ENCODE measurements at regions not wholly inside any gene's neighbourhood (a gene's known extent, or its start where the extent isn't known, plus 50 kb on each side); places are given as distances from the start of the nearest gene placed in this dataset.
"Not testable (repeated sequence)": the region's sequence is repeated elsewhere in the genome, so short reads cannot be mapped to it uniquely, and the experiment has no call there.

GRCh38 chr11:13184295-13184794 lies 93.2 kb upstream of the BMAL1 start:
- Histone ChIP-seq H3K4me1 (ENCODE audit: insufficient read depth, low read length) (no peaks in the 10 kb centered on the region), H3K9ac (ENCODE audit: low read depth, low read length) (no peak overlapping the region), H3K4me3 (ENCODE audit: low read length) (no peak overlapping the region), H3K9me3 (ENCODE audit: insufficient read depth, low read depth, low read length) (peaks cover 24% of the 10 kb centered on the region), H3K27me3 (ENCODE audit: insufficient read depth, low read length) (no peaks in the 10 kb centered on the region), H3K36me3 (ENCODE audit: insufficient read depth, low read length) (no peaks in the 10 kb centered on the region), H3K27ac (ENCODE audit: low read depth, low read length) (no peak overlapping the region)
- 81% methylated on average over 9 of the region's 9 CpGs for WGBS

GRCh38 chr11:13188179-13188578 lies 89.4 kb upstream of the BMAL1 start:
- H3K27ac ChIP-seq (ENCODE audit: low read depth, low read length): no peak overlapping the region
- no peak overlapping the region for H3K9ac ChIP-seq (ENCODE audit: low read depth, low read length)
- no peaks in the 10 kb centered on the region for H3K36me3 ChIP-seq (ENCODE audit: insufficient read depth, low read length)
- H3K4me1 ChIP-seq (ENCODE audit: insufficient read depth, low read length): no peaks in the 10 kb centered on the region
- H3K9me3 ChIP-seq (ENCODE audit: insufficient read depth, low read depth, low read length): peaks cover 49% of the 10 kb centered on the region
- H3K27me3 ChIP-seq (ENCODE audit: insufficient read depth, low read length): no peaks in the 10 kb centered on the region
- no peak overlapping the region for H3K4me3 ChIP-seq (ENCODE audit: low read length)

- 82% methylated on average over 3 of the region's 4 CpGs for WGBS
- no peaks in the 10 kb centered on the region for H3K4me1 ChIP-seq (ENCODE audit: insufficient read depth, low read length)
- H3K4me3 ChIP-seq (ENCODE audit: low read length): no peak overlapping the region
- no peak overlapping the region for H3K9ac ChIP-seq (ENCODE audit: low read depth, low read length)
- H3K27me3 ChIP-seq (ENCODE audit: insufficient read depth, low read length): no peaks in the 10 kb centered on the region
- peaks cover 49% of the 10 kb centered on the region for H3K9me3 ChIP-seq (ENCODE audit: insufficient read depth, low read depth, low read length)
- no peak overlapping the region for H3K27ac ChIP-seq (ENCODE audit: low read depth, low read length)
- H3K36me3 ChIP-seq (ENCODE audit: insufficient read depth, low read length): no peaks in the 10 kb centered on the region
These were observed 87.8 kb upstream of the BMAL1 start for GRCh38 chr11:13189561-13190426.

- Histone ChIP-seq H3K9me3 (ENCODE audit: insufficient read depth, low read depth, low read length) (peaks cover 36% of the 10 kb centered on the region), H3K4me3 (ENCODE audit: low read length) (no peak overlapping the region), H3K36me3 (ENCODE audit: insufficient read depth, low read length) (no peaks in the 10 kb centered on the region), H3K4me1 (ENCODE audit: insufficient read depth, low read length) (no peaks in the 10 kb centered on the region), H3K27ac (ENCODE audit: low read depth, low read length) (no peak overlapping the region), H3K9ac (ENCODE audit: low read depth, low read length) (no peak overlapping the region), H3K27me3 (ENCODE audit: insufficient read depth, low read length) (no peaks in the 10 kb centered on the region)
- WGBS: 82% methylated on average over 4 of the region's 4 CpGs
These were observed 84.0 kb upstream of the BMAL1 start for GRCh38 chr11:13193613-13194012.

GRCh38 chr11:13197374-13197773 lies 80.2 kb upstream of the BMAL1 start:
- not testable (repeated sequence) for H3K4me1 ChIP-seq (ENCODE audit: insufficient read depth, low read length); H3K4me3 ChIP-seq (ENCODE audit: low read length); H3K36me3 ChIP-seq (ENCODE audit: insufficient read depth, low read length); H3K27me3 ChIP-seq (ENCODE audit: insufficient read depth, low read length); H3K9ac ChIP-seq (ENCODE audit: low read depth, low read length); H3K27ac ChIP-seq (ENCODE audit: low read depth, low read length)
- H3K9me3 ChIP-seq (ENCODE audit: insufficient read depth, low read depth, low read length): peaks cover 11% of the 10 kb centered on the region; the same call in 1 of the 2 replicates
- WGBS: 40% methylated on average over 1 of the region's 1 CpG

- Histone ChIP-seq H3K4me1 (ENCODE audit: insufficient read depth, low read length) (peaks cover 29% of the 10 kb centered on the region), H3K4me3 (ENCODE audit: low read length) (no peak overlapping the region), H3K27me3 (ENCODE audit: insufficient read depth, low read length) (no peaks in the 10 kb centered on the region), H3K9me3 (ENCODE audit: insufficient read depth, low read depth, low read length) (peaks cover 4% of the 10 kb centered on the region; the same call in 1 of the 2 replicates), H3K36me3 (ENCODE audit: insufficient read depth, low read length) (no peaks in the 10 kb centered on the region), H3K27ac (ENCODE audit: low read depth, low read length) (no peak overlapping the region), H3K9ac (ENCODE audit: low read depth, low read length) (no peak overlapping the region)
- WGBS: 75% methylated on average over 4 of the region's 4 CpGs
These were observed 72.1 kb upstream of the BMAL1 start for GRCh38 chr11:13205486-13205885.

GRCh38 chr11:13206086-13206640 lies 71.4 kb upstream of the BMAL1 start:
- no peak overlapping the region for H3K27ac ChIP-seq (ENCODE audit: low read depth, low read length)
- H3K4me3 ChIP-seq (ENCODE audit: low read length): no peak overlapping the region
- no peaks in the 10 kb centered on the region for H3K27me3 ChIP-seq (ENCODE audit: insufficient read depth, low read length)
- no peak overlapping the region for H3K9ac ChIP-seq (ENCODE audit: low read depth, low read length)
- H3K9me3 ChIP-seq (ENCODE audit: insufficient read depth, low read depth, low read length): peaks cover 2% of the 10 kb centered on the region; the same call in 1 of the 2 replicates
- no peaks in the 10 kb centered on the region for H3K36me3 ChIP-seq (ENCODE audit: insufficient read depth, low read length)
- WGBS: 48% methylated on average over 4 of the region's 6 CpGs
- H3K4me1 ChIP-seq (ENCODE audit: insufficient read depth, low read length): peaks cover 29% of the 10 kb centered on the region

- H3K9ac ChIP-seq (ENCODE audit: low read depth, low read length): no peak overlapping the region
- no peaks in the 10 kb centered on the region for H3K36me3 ChIP-seq (ENCODE audit: insufficient read depth, low read length)
- no peaks in the 10 kb centered on the region for H3K9me3 ChIP-seq (ENCODE audit: insufficient read depth, low read depth, low read length)
- 54% methylated on average over 3 of the region's 3 CpGs for WGBS
- no peak overlapping the region for H3K4me3 ChIP-seq (ENCODE audit: low read length)
- peaks cover 29% of the 10 kb centered on the region for H3K4me1 ChIP-seq (ENCODE audit: insufficient read depth, low read length)
- no peaks in the 10 kb centered on the region for H3K27me3 ChIP-seq (ENCODE audit: insufficient read depth, low read length)
- no peak overlapping the region for H3K27ac ChIP-seq (ENCODE audit: low read depth, low read length)
These were observed 70.3 kb upstream of the BMAL1 start for GRCh38 chr11:13207270-13207664.

GRCh38 chr11:13207665-13208594 lies 69.7 kb upstream of the BMAL1 start:
- 49% methylated on average over 16 of the region's 16 CpGs for WGBS
- Histone ChIP-seq H3K4me3 (ENCODE audit: low read length) (peak overlapping the region; percentile 23; the same call in 1 of the 2 replicates), H3K27ac (ENCODE audit: low read depth, low read length) (peak overlapping the region; percentile 26; the same call in 1 of the 2 replicates), H3K9ac (ENCODE audit: low read depth, low read length) (peak overlapping the region; percentile 52), H3K4me1 (ENCODE audit: insufficient read depth, low read length) (peaks cover 29% of the 10 kb centered on the region), H3K9me3 (ENCODE audit: insufficient read depth, low read depth, low read length) (no peaks in the 10 kb centered on the region), H3K36me3 (ENCODE audit: insufficient read depth, low read length) (no peaks in the 10 kb centered on the region), H3K27me3 (ENCODE audit: insufficient read depth, low read length) (no peaks in the 10 kb centered on the region)

GRCh38 chr11:13208921-13209320 lies 68.7 kb upstream of the BMAL1 start:
- H3K27ac ChIP-seq (ENCODE audit: low read depth, low read length): no peak overlapping the region
- H3K9ac ChIP-seq (ENCODE audit: low read depth, low read length): no peak overlapping the region
- peaks cover 29% of the 10 kb centered on the region for H3K4me1 ChIP-seq (ENCODE audit: insufficient read depth, low read length)
- H3K9me3 ChIP-seq (ENCODE audit: insufficient read depth, low read depth, low read length): no peaks in the 10 kb centered on the region
- no peaks in the 10 kb centered on the region for H3K36me3 ChIP-seq (ENCODE audit: insufficient read depth, low read length)
- H3K4me3 ChIP-seq (ENCODE audit: low read length): no peak overlapping the region
- H3K27me3 ChIP-seq (ENCODE audit: insufficient read depth, low read length): no peaks in the 10 kb centered on the region
- WGBS: 70% methylated on average over 3 of the region's 3 CpGs

GRCh38 chr11:13209379-13209778 lies 68.2 kb upstream of the BMAL1 start:
- no peaks in the 10 kb centered on the region for H3K9me3 ChIP-seq (ENCODE audit: insufficient read depth, low read depth, low read length)
- no peak overlapping the region for H3K4me3 ChIP-seq (ENCODE audit: low read length)
- 100% methylated on average over 1 of the region's 3 CpGs for WGBS
- H3K9ac ChIP-seq (ENCODE audit: low read depth, low read length): no peak overlapping the region
- no peak overlapping the region for H3K27ac ChIP-seq (ENCODE audit: low read depth, low read length)
- H3K27me3 ChIP-seq (ENCODE audit: insufficient read depth, low read length): no peaks in the 10 kb centered on the region
- H3K4me1 ChIP-seq (ENCODE audit: insufficient read depth, low read length): peaks cover 29% of the 10 kb centered on the region
- H3K36me3 ChIP-seq (ENCODE audit: insufficient read depth, low read length): no peaks in the 10 kb centered on the region

All from HUES64 (cell line).